ENCODE measurements at regions not wholly inside any gene's neighbourhood (a gene's known extent, or its start where the extent isn't known, plus 50 kb on each side); places are given as distances from the start of the nearest gene placed in this dataset.

GRCh38 chr2:190121971-190122370 is 59.4 kb upstream of the MSTN start:
- TF ChIP-seq TCF12 (IDR thresholded peaks at IDR 0.05; ENCODE audit: low read depth), result no peak
- no peak for TF ChIP-seq CEBPB (IDR thresholded peaks at IDR 0.05)
- TF ChIP-seq RAD21 (IDR thresholded peaks at IDR 0.05; ENCODE audit: low read depth), result peak; percentile 38
- TF ChIP-seq ZBTB7A (IDR thresholded peaks at IDR 0.05; ENCODE audit: low read depth), result no peak
- TF ChIP-seq, protein P1, sequence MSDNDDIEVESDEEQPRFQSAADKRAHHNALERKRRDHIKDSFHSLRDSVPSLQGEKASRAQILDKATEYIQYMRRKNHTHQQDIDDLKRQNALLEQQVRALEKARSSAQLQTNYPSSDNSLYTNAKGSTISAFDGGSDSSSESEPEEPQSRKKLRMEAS (IDR thresholded peaks at IDR 0.05), result no peak
- TF ChIP-seq, protein P2, sequence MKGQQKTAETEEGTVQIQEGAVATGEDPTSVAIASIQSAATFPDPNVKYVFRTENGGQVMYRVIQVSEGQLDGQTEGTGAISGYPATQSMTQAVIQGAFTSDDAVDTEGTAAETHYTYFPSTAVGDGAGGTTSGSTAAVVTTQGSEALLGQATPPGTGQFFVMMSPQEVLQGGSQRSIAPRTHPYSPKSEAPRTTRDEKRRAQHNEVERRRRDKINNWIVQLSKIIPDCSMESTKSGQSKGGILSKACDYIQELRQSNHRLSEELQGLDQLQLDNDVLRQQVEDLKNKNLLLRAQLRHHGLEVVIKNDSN (IDR thresholded peaks at IDR 0.05), result no peak

- no peak for TF ChIP-seq CEBPB (IDR thresholded peaks at IDR 0.05)
- no peak for TF ChIP-seq EP300 (IDR thresholded peaks at IDR 0.05; ENCODE audit: borderline replicate concordance)
These were observed 58.8 kb upstream of the MSTN start for GRCh38 chr2:190121305-190121704.

- no peak for TF ChIP-seq EP300 (IDR thresholded peaks at IDR 0.05; ENCODE audit: borderline replicate concordance)
- TF ChIP-seq, protein P1 (IDR thresholded peaks at IDR 0.05), result no peak
- TF ChIP-seq TEAD4 (IDR thresholded peaks at IDR 0.05), result no peak
- TF ChIP-seq, protein P2 (IDR thresholded peaks at IDR 0.05), result no peak
These were observed 57.5 kb upstream of the MSTN start for GRCh38 chr2:190119923-190120590.

- TF ChIP-seq EP300 (IDR thresholded peaks at IDR 0.05; ENCODE audit: borderline replicate concordance) (no peak), CEBPB (IDR thresholded peaks at IDR 0.05) (no peak)
These were observed 56.7 kb upstream of the MSTN start for GRCh38 chr2:190119257-190119656.

GRCh38 chr2:190117305-190117704 is 54.8 kb upstream of the MSTN start:
- TF ChIP-seq CEBPB (IDR thresholded peaks at IDR 0.05), result 0 out of 2 replicates have a peak, but pooled peaks have one; percentile 59
- TF ChIP-seq YY1 (IDR thresholded peaks at IDR 0.05; ENCODE audit: low read depth), result no peak

DNA sequence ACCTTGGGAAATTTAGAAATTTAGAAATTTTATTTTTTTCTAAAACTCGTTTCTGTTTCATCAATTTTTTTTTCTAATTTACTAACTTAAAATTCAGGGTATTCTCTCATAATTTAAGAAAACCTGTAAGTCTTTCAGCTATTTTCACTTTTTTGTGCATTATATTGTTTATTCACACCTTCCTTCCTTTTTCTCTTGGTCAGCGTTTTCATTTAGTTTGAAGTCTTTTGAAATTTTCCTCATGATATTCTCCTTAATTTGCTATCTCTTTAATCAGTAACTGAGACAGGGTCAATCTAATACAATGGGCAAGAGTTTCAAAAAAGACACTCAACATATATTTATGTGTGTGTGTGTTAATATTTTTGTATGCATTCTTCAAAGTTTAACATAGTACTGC is 50.5 kb upstream of the MSTN start:
- TF ChIP-seq TCF12 (IDR thresholded peaks at IDR 0.05; ENCODE audit: low read depth), result no peak

All from Ishikawa (cell line).